ENCODE measurements at regions not wholly inside any gene's neighbourhood (a gene's known extent, or its start where the extent isn't known, plus 50 kb on each side); places are given as distances from the start of the nearest gene placed in this dataset.

DNA sequence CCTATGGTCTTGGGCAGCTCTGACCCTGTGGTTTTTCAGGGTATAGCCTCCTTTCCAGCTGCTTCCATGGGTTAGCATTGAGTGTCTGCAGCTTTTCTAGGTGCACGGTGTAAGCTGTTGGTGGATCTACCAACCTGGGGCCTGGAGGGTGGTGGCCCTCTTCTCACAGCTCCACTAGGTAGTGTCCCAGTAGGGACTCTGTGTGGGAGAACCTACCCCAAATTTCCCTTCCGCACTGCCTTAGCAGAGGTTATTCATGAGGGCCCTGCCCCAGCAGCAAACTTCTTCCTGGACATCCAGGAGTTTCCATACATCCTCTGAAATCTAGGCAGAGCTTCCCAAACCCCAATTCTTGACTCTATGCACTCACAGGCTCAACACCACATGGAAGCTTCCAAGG lies 111.0 kb upstream of the C1orf87 start:
- FAIRE-seq (no peak), DNase-seq (ENCODE audit: low read depth, low spot score) (no peak)
- dilution Hi-C loops (cut with MboI; ENCODE audit: extremely low pct_ligation_motif_present, low sequenced_read_pairs), result no loop called here
- Histone ChIP-seq H3K79me2 (ENCODE audit: control insufficient read depth, insufficient read depth, low read length) (no peaks in the 10 kb centered on the region), H3K9me3 (ENCODE audit: control insufficient read depth, low read depth, low read length) (no peaks in the 10 kb centered on the region), H4K20me1 (ENCODE audit: control insufficient read depth, extremely low read depth, insufficient read depth, low read length) (no peaks in the 10 kb centered on the region), H3K9me1 (ENCODE audit: control insufficient read depth, extremely low read depth, insufficient read depth, low read length) (no peaks in the 10 kb centered on the region), H3K4me2 (ENCODE audit: control insufficient read depth, extremely low read depth, insufficient read depth, low read depth, low read length) (no peak overlapping the region), H3K4me3 (ENCODE audit: control insufficient read depth in 2 of 3, extremely low read depth in 1 of 3, insufficient read depth in 2 of 3, low read depth in 1 of 3, low read length in 3 of 3) (no peak overlapping the region), H3K36me3 (ENCODE audit: control insufficient read depth in 2 of 2, extremely low read depth in 1 of 2, insufficient read depth in 2 of 2, low read length in 2 of 2) (no peaks in the 10 kb centered on the region), H3K4me1 (ENCODE audit: control insufficient read depth, extremely low read depth, insufficient read depth, low read length) (no peaks in the 10 kb centered on the region), H2AFZ (ENCODE audit: control insufficient read depth, low read length) (no peak overlapping the region), H3K9ac (ENCODE audit: control insufficient read depth, extremely low read depth, insufficient read depth, low read length) (no peak overlapping the region), H3K27me3 (ENCODE audit: control insufficient read depth, extremely low read depth, insufficient read depth, low read length) (no peaks in the 10 kb centered on the region), H3K27ac (ENCODE audit: control insufficient read depth, insufficient read depth, low read length) (no peak overlapping the region)
- TF ChIP-seq EZH2 (IDR thresholded peaks at IDR 0.05; ENCODE audit: low read length), result no peak
- TF ChIP-seq, protein P1, sequence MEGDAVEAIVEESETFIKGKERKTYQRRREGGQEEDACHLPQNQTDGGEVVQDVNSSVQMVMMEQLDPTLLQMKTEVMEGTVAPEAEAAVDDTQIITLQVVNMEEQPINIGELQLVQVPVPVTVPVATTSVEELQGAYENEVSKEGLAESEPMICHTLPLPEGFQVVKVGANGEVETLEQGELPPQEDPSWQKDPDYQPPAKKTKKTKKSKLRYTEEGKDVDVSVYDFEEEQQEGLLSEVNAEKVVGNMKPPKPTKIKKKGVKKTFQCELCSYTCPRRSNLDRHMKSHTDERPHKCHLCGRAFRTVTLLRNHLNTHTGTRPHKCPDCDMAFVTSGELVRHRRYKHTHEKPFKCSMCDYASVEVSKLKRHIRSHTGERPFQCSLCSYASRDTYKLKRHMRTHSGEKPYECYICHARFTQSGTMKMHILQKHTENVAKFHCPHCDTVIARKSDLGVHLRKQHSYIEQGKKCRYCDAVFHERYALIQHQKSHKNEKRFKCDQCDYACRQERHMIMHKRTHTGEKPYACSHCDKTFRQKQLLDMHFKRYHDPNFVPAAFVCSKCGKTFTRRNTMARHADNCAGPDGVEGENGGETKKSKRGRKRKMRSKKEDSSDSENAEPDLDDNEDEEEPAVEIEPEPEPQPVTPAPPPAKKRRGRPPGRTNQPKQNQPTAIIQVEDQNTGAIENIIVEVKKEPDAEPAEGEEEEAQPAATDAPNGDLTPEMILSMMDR (optimal IDR thresholded peaks at IDR 0.05 in 1 of 3, IDR thresholded peaks at IDR 0.05 in 1 of 3, conservative IDR thresholded peaks at IDR 0.05 in 1 of 3; ENCODE audit: extremely low read depth in 1 of 3, insufficient read depth in 2 of 3, low read length in 3 of 3), result no peak

DNA sequence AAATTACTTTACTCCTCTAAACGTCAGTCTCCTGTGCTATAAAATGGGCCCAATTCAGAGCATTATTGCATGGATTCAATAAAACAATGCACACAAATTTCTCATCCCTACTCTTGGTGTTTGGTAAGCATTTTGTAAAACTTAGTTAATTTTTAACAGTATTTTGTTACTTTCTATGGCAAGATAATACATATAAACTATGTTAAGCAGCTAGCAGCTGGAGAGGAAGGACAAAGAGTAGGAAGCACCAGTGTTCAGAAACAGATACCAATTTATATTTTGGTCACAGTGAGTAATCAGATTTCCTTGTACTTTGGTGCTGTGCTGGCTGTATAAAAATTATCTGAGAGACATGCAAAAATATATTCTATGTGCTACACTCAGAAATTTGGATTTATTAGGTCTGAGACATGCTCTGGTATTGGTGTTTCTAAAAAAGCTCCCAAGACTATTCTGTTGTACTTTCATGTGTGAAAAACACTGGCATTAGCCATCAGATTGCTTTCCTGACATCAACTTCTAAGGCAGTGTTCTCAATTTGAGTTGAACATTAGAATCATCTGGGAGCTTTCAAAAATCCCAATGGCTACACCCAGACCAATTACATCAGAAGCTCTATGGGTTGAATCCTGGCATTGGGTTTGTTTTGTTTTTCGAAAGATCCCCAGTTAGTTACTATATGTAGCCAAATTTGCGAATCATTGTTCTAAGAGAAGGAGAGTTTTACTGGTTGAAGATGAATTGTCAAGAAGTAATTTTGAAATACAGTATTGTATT lies 100.3 kb upstream of the C1orf87 start:
- Histone ChIP-seq H3K9ac (ENCODE audit: control insufficient read depth, extremely low read depth, insufficient read depth, low read length) (no peak overlapping the region), H3K4me2 (ENCODE audit: control insufficient read depth, extremely low read depth, insufficient read depth, low read depth, low read length) (no peak overlapping the region), H3K27me3 (ENCODE audit: control insufficient read depth, extremely low read depth, insufficient read depth, low read length) (no peaks in the 10 kb centered on the region), H4K20me1 (ENCODE audit: control insufficient read depth, extremely low read depth, insufficient read depth, low read length) (no peaks in the 10 kb centered on the region), H3K27ac (ENCODE audit: control insufficient read depth, insufficient read depth, low read length) (no peak overlapping the region), H3K9me1 (ENCODE audit: control insufficient read depth, extremely low read depth, insufficient read depth, low read length) (no peaks in the 10 kb centered on the region), H3K4me3 (ENCODE audit: control insufficient read depth in 2 of 3, extremely low read depth in 1 of 3, insufficient read depth in 2 of 3, low read depth in 1 of 3, low read length in 3 of 3) (no peak overlapping the region), H3K9me3 (ENCODE audit: control insufficient read depth, low read depth, low read length) (no peaks in the 10 kb centered on the region), H3K36me3 (ENCODE audit: control insufficient read depth in 2 of 2, extremely low read depth in 1 of 2, insufficient read depth in 2 of 2, low read length in 2 of 2) (no peaks in the 10 kb centered on the region), H3K79me2 (ENCODE audit: control insufficient read depth, insufficient read depth, low read length) (no peaks in the 10 kb centered on the region), H3K4me1 (ENCODE audit: control insufficient read depth, extremely low read depth, insufficient read depth, low read length) (peaks cover 7% of the 10 kb centered on the region), H2AFZ (ENCODE audit: control insufficient read depth, low read length) (no peak overlapping the region)
- dilution Hi-C loops (cut with MboI; ENCODE audit: extremely low pct_ligation_motif_present, low sequenced_read_pairs), result no loop called here
- FAIRE-seq (no peak), DNase-seq (ENCODE audit: low read depth, low spot score) (no peak)
- no peak for TF ChIP-seq EZH2 (IDR thresholded peaks at IDR 0.05; ENCODE audit: low read length)
- TF ChIP-seq, protein P1 (optimal IDR thresholded peaks at IDR 0.05 in 1 of 3, IDR thresholded peaks at IDR 0.05 in 1 of 3, conservative IDR thresholded peaks at IDR 0.05 in 1 of 3; ENCODE audit: extremely low read depth in 1 of 3, insufficient read depth in 2 of 3, low read length in 3 of 3), result no peak

Data from keratinocyte (primary cell).